ENCODE measurements at regions not wholly inside any gene's neighbourhood (a gene's known extent, or its start where the extent isn't known, plus 50 kb on each side); places are given as distances from the start of the nearest gene placed in this dataset.

DNA sequence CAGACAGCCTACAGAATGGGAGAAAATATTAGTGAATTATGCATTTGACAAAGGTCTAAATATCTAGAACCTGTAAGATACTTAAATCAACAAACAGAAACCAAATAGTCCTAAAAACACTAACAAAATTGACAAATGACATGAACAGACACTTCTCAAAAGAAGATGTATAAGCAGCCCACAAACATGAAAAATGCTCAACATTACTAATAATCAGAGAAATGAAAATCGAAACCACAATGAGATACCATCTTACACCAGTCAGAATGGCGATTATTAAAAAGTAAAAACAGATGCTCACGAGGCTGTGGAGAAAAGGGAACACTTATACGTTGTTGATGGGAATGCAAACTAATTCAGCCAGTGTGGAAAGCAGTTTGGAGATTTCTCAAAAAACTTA, 1186.8 kb downstream of the DTWD2 start:
- no peak overlapping the region for H3K4me3 Mint-ChIP-seq
- no peaks in the 10 kb centered on the region for H3K36me3 Mint-ChIP-seq
- H3K27ac Mint-ChIP-seq = no peak overlapping the region
- DNase-seq (no peak), ATAC-seq (ENCODE audit: low read depth) (no peak)
- H3K4me1 Mint-ChIP-seq = no peaks in the 10 kb centered on the region
- peaks cover 7% of the 10 kb centered on the region for H3K9me3 Mint-ChIP-seq
- POLR2A ChIA-PET = no interaction called here
- no peaks in the 10 kb centered on the region for H3K27me3 Mint-ChIP-seq

DNA sequence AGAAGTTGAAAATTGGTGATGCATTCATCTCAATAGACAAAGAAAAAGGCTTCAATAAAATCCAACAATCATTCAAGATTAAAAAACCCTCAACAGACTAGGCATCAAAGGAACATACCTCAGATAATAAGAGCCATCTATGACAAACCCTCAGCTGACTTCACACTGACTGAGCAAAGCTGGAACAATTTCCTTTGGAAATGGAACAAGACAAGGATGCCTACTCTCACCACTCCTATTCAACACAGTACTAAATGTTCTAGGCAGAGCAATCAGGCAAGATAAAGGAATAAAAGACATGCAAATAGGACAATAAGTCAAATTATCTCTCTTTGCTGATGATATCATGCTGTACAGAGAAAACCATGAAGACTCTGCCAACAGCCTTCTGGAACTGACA, 1188.1 kb downstream of the DTWD2 start:
- H3K4me1 Mint-ChIP-seq = no peaks in the 10 kb centered on the region
- DNase-seq (no peak), ATAC-seq (ENCODE audit: low read depth) (no peak)
- no peaks in the 10 kb centered on the region for H3K36me3 Mint-ChIP-seq
- no peak overlapping the region for H3K27ac Mint-ChIP-seq
- H3K27me3 Mint-ChIP-seq = no peaks in the 10 kb centered on the region
- POLR2A ChIA-PET = no interaction called here
- H3K4me3 Mint-ChIP-seq = no peak overlapping the region
- H3K9me3 Mint-ChIP-seq = peaks cover 3% of the 10 kb centered on the region

DNA sequence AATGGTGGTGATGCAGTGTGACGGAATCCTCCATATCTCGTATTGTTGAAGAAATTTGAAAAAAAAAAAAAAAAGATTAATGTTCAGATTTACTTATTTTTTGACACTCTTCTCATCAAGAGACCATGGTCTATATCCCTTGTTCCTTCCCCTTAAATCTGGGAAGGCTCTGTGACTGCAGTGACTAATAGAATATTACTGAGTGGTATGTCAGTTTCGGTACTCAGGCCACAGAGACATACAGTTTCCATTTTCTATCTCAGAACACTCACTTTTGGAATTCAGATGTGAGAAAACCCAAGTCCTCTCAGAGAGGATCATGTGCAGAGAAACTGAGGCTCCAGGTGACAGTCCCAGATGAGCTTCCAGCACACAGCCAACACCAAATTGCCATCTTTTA, 1193.5 kb downstream of the DTWD2 start:
- POLR2A ChIA-PET = no interaction called here
- no peak for DNase-seq
- Mint-ChIP-seq H3K27ac (no peak overlapping the region), H3K4me3 (no peak overlapping the region), H3K4me1 (no peaks in the 10 kb centered on the region), H3K36me3 (no peaks in the 10 kb centered on the region), H3K27me3 (no peaks in the 10 kb centered on the region), H3K9me3 (no peaks in the 10 kb centered on the region)
- no peak for ATAC-seq (ENCODE audit: low read depth)

DNA sequence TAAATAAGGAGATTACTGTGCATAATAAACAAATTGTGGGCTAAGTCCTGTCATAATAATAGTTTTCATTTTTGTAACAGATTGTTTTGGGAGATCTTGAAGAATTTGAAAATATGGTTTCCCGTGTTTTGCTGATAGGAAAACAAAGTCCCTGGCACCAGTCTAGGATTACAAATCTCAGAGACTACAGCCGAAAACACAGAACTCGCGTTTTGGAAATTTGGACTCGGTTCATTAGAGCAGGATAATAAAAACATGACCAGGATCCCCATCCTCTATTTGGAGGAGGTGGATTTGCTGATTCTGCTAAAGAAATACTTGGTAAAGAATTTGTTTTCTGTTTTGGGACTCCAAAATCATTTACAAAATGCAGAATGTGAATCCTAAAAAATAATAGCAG, 1194.4 kb downstream of the DTWD2 start:
- POLR2A ChIA-PET = no interaction called here
- Mint-ChIP-seq H3K4me1 (no peaks in the 10 kb centered on the region), H3K36me3 (no peaks in the 10 kb centered on the region), H3K4me3 (no peak overlapping the region), H3K9me3 (no peaks in the 10 kb centered on the region), H3K27ac (no peak overlapping the region), H3K27me3 (no peaks in the 10 kb centered on the region)
- ATAC-seq (ENCODE audit: low read depth) (no peak), DNase-seq (no peak)

DNA sequence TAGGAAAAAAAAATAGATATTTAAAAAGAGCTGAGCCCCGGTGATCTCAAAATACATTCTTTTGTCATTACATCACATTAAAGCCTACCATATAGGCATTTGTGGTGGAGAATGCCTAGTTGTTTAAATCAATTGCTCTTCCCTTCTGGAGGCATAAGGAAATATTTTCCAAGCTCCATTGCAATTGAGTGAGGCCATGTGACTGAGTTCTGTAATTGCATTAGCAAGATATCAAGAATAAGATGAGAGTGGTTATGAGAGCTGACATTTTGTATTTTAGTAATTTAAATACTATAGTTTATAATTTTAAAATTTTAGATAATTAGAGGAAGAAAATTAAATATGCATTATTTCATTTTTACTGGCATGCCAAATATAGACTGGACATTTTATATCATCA, 1195.9 kb downstream of the DTWD2 start:
- DNase-seq = no peak
- Mint-ChIP-seq H3K4me1 (no peaks in the 10 kb centered on the region), H3K27me3 (no peaks in the 10 kb centered on the region), H3K27ac (no peak overlapping the region), H3K4me3 (no peak overlapping the region), H3K36me3 (no peaks in the 10 kb centered on the region), H3K9me3 (no peaks in the 10 kb centered on the region)
- no peak for ATAC-seq (ENCODE audit: low read depth)
- POLR2A ChIA-PET = no interaction called here

DNA sequence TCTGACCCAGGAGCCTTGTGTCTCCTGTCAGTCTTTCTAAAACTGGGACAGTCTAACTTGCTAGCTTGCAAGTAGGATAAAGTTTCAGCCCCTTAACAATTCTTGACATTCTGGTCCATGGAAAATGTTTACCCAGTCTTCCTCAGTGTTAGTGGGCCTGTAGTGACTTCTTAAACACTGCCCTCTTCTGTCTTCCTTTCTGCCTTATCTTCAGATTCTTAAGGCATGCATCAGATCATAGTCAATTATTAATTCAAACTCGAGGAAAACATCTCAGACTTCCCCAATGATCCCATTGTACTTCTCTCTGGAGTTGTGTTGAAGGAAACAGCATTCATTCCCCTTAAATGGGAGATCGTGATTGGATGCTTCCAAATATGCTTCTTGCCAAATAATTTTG, 1199.8 kb downstream of the DTWD2 start:
- ATAC-seq (ENCODE audit: low read depth) (no peak), DNase-seq (no peak)
- no peaks in the 10 kb centered on the region for H3K36me3 Mint-ChIP-seq
- POLR2A ChIA-PET = no interaction called here
- H3K27ac Mint-ChIP-seq = no peak overlapping the region
- no peak overlapping the region for H3K4me3 Mint-ChIP-seq
- no peaks in the 10 kb centered on the region for H3K9me3 Mint-ChIP-seq
- H3K4me1 Mint-ChIP-seq = no peaks in the 10 kb centered on the region
- no peaks in the 10 kb centered on the region for H3K27me3 Mint-ChIP-seq

DNA sequence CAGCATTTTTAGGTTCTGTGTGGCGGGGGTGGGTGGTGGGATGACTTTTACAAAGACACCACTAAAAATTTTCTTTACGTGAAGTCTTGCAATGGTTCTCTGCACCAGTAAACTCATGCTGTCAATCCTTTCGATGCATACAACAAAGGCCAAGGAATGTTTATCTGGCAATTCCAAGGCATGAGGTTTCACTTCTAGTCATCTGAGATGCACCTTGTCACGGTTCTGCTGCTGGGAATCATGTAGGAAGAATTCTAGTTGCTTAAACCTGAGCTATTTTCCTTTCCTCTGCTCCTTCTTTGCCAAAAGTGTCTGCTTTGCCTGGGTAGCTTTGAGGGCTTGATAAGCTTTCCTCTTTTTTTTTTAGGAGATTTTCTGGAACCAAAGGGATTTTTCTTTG, 1204.5 kb upstream of the SEMA6A start:
- no peak overlapping the region for H3K27ac Mint-ChIP-seq
- no peaks in the 10 kb centered on the region for H3K36me3 Mint-ChIP-seq
- POLR2A ChIA-PET = no interaction called here
- ATAC-seq (ENCODE audit: low read depth) (no peak), DNase-seq (no peak)
- no peak overlapping the region for H3K4me3 Mint-ChIP-seq
- H3K27me3 Mint-ChIP-seq = no peaks in the 10 kb centered on the region
- H3K9me3 Mint-ChIP-seq = peaks cover 4% of the 10 kb centered on the region
- H3K4me1 Mint-ChIP-seq = no peaks in the 10 kb centered on the region

DNA sequence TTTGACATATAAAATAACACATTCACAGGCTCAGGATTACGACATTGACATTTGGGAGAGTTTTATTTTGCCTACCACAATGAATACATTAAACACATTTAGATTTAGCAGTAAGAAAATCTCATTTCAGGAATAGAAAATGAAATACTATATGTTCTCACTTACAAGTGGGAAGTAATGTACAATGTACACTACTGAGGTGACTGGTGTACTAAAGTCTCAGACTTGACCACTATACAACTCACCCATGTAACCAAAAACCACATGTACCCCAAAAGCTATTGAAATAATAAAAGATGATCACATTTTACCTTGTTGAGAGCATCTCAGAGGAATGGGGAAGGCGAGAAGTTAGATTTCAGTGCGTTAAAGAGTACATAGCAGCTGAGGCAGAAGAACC, 1202.4 kb upstream of the SEMA6A start:
- Mint-ChIP-seq H3K4me3 (no peak overlapping the region), H3K27me3 (no peaks in the 10 kb centered on the region), H3K36me3 (no peaks in the 10 kb centered on the region), H3K27ac (no peak overlapping the region), H3K9me3 (peaks cover 4% of the 10 kb centered on the region), H3K4me1 (no peaks in the 10 kb centered on the region)
- ATAC-seq (ENCODE audit: low read depth) (no peak), DNase-seq (no peak)
- POLR2A ChIA-PET = no interaction called here

DNA sequence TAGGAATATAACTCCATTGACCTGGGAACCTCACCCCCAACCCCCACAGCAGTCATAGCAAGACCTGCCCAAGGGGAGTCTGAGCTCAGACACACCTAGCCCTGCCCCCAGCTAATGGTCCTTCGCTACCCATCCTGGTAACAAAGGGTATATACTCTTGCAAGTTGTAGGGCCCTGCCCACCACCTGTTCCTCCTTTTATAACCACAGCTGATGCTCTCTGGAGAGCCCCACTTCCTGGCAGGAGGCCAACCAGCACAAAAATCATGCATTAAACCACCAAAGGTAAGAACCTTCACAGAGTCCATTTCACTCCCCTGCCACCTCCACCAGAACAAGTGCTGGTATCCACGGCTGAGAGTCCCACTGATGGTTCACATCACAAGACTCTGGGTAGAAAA, 1195.3 kb upstream of the SEMA6A start:
- H3K4me3 Mint-ChIP-seq = no peak overlapping the region
- H3K4me1 Mint-ChIP-seq = no peaks in the 10 kb centered on the region
- POLR2A ChIA-PET = interaction anchor here (0.8 kb wide), 1 partner anchor 404 kb away, joined by 4 read pairs; no protein-coding TSS in a partner anchor
- no peaks in the 10 kb centered on the region for H3K9me3 Mint-ChIP-seq
- H3K27me3 Mint-ChIP-seq = no peaks in the 10 kb centered on the region
- ATAC-seq (ENCODE audit: low read depth) (no peak), DNase-seq (no peak)
- H3K36me3 Mint-ChIP-seq = no peaks in the 10 kb centered on the region
- H3K27ac Mint-ChIP-seq = no peak overlapping the region

DNA sequence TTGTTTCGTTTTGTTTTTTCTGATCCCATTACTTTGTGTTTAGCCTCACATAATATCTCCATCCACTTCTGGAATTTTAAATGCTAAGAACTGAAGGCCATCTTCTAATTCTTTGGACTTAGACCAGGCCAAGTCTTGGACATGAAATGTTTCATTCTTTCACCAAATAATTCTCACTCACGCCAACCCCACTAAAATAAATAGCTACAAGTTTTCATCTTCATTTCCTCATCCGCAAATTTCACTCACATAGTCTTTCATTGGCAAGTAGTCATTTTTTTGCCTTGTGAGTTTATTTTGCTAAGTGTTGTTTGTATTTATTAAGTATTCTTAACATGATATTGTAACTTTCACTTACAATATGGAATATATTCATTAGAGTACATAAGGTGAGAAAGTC, 1188.6 kb upstream of the SEMA6A start:
- ATAC-seq (ENCODE audit: low read depth) = no peak
- Mint-ChIP-seq H3K4me1 (no peaks in the 10 kb centered on the region), H3K9me3 (no peaks in the 10 kb centered on the region), H3K4me3 (no peak overlapping the region), H3K36me3 (no peaks in the 10 kb centered on the region), H3K27ac (no peak overlapping the region), H3K27me3 (no peaks in the 10 kb centered on the region)
- no peak for DNase-seq
- POLR2A ChIA-PET = no interaction called here

DNA sequence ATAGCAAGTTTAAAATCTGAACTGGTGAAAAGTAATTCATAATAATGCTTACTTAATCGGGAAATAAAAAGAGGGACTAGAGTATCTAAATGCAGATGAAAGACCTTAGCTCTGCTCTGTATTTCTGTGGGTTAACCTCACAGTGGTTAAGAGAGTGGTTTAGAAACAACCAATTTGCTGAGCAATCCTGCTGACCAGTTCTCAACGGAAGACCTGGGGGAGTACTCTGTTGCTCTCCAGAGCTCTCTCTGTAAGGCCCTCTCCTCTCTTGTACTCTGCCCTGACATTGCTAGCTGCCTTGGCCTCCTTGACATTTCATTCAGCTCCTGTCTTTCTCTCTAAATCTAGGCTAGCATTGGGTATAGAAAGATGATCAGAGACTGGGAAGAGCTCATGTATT, 1186.6 kb upstream of the SEMA6A start:
- Mint-ChIP-seq H3K27me3 (no peaks in the 10 kb centered on the region), H3K27ac (no peak overlapping the region), H3K4me1 (no peaks in the 10 kb centered on the region), H3K4me3 (no peak overlapping the region), H3K9me3 (no peaks in the 10 kb centered on the region), H3K36me3 (no peaks in the 10 kb centered on the region)
- no peak for ATAC-seq (ENCODE audit: low read depth)
- POLR2A ChIA-PET = no interaction called here
- no peak for DNase-seq

DNA sequence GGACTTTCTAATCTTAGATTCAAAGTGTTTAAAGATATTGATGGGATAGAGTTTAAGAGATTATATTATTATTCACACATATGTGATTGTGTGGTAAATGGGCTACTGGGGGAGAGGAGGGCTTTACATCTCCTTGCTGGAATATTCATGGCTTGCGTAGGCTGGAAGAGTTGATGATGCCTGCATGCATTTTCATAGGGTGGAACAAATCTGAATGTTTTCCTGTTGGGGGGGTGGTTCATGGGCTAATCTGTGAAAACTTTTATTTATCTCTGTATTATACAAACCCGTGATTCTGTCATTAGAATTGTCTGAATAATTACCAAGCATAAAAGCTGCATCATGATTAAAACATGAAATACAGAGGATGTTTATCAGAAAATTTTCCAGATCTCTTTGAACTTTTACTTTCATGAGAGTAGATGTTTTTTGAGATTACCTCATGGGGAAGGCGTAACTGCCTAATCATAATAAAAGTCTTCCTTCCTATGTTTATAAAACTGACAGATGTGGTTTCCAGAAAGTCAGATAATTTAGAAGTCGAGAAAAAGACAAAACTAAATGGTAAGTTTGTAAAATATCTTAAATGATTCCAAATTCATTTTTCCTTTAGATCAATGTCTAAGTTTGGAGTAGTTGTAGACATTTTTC, 1185.4 kb upstream of the SEMA6A start:
- Mint-ChIP-seq H3K27me3 (no peaks in the 10 kb centered on the region), H3K27ac (no peak overlapping the region), H3K9me3 (no peaks in the 10 kb centered on the region), H3K4me1 (no peaks in the 10 kb centered on the region), H3K36me3 (no peaks in the 10 kb centered on the region), H3K4me3 (no peak overlapping the region)
- ATAC-seq (ENCODE audit: low read depth) (no peak), DNase-seq (no peak)
- POLR2A ChIA-PET = no interaction called here

DNA sequence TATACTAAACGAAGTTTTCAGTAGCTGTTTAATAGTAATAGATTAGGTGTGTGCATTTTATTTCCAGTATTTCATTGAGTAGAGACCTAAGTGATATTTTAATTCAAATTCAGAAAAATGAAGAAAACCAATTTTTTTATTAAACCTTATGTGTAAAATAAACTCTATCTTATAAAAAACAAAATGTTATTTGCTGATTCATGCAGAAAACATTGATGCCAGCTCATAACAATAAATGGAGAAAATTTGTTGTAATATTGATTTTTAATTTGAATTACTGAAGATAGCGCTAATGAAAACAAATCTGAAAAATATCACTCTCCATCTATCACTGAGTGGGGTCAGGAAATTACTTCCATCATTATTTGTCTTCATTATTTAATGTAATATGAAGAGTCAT, 1177.8 kb upstream of the SEMA6A start:
- H3K4me1 Mint-ChIP-seq = no peaks in the 10 kb centered on the region
- H3K27ac Mint-ChIP-seq = no peak overlapping the region
- H3K27me3 Mint-ChIP-seq = no peaks in the 10 kb centered on the region
- DNase-seq (no peak), ATAC-seq (ENCODE audit: low read depth) (no peak)
- H3K9me3 Mint-ChIP-seq = peaks cover 2% of the 10 kb centered on the region
- no peak overlapping the region for H3K4me3 Mint-ChIP-seq
- H3K36me3 Mint-ChIP-seq = no peaks in the 10 kb centered on the region
- POLR2A ChIA-PET = no interaction called here

DNA sequence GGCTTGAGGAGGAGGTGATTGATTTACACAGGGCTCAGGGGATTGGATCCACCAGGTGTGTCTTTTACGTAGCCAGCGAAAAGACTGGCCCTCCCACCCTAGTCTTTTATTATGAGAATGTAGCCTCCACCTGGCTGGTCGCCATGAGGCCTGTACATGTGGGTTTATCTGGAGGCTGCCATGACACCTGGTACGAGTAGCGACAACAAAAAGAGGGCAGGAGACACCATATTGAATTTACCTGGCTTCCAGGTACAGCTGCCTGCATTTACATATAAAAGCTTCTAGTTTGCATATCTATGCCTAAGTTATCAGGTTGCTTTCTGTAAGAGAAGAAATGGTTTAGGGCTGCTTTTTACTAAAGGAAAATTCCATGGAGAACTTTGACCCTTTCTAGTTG, 1173.7 kb upstream of the SEMA6A start:
- POLR2A ChIA-PET = no interaction called here
- H3K27me3 Mint-ChIP-seq = no peaks in the 10 kb centered on the region
- peaks cover 4% of the 10 kb centered on the region for H3K9me3 Mint-ChIP-seq
- no peaks in the 10 kb centered on the region for H3K4me1 Mint-ChIP-seq
- H3K27ac Mint-ChIP-seq = no peak overlapping the region
- no peak overlapping the region for H3K4me3 Mint-ChIP-seq
- no peaks in the 10 kb centered on the region for H3K36me3 Mint-ChIP-seq
- ATAC-seq (ENCODE audit: low read depth) (no peak), DNase-seq (no peak)

DNA sequence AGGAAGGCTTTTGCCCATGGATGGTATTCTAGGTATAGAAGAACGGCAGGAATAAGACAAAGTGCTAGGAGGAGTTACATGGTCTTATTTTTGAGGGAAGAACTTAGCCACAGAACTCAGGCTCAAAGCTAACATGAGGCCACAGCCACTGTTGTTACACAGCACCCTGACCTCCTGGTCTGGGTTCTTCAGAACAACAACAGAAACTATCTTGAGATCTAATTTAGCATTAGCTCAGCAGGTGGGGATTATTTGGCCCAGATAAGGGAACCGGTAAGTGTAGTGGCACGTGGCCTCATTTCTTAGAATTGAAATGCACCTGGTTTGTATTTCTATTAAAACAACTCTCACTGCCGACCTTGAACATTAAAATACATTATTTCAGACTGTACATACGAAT, 1168.7 kb upstream of the SEMA6A start:
- POLR2A ChIA-PET = no interaction called here
- ATAC-seq (ENCODE audit: low read depth) (no peak), DNase-seq (no peak)
- Mint-ChIP-seq H3K36me3 (no peaks in the 10 kb centered on the region), H3K4me3 (no peak overlapping the region), H3K27me3 (no peaks in the 10 kb centered on the region), H3K9me3 (peaks cover 4% of the 10 kb centered on the region), H3K4me1 (no peaks in the 10 kb centered on the region), H3K27ac (no peak overlapping the region)
